H1 (cell line): ENCODE measurements at regions not wholly inside any gene's neighbourhood (a gene's known extent, or its start where the extent isn't known, plus 50 kb on each side); places are given as distances from the start of the nearest gene placed in this dataset.

Experiments
- CTCF ChIA-PET: fragments of 300-600 bp; sonication (Branson Sonifier 250); formaldehyde crosslinking; loops from one replicate; lab custom pipeline; 2021; ENCODE audit not compliant: partially characterized antibody; lab: Charles Lee
- POLR2A ChIA-PET: fragments of 300-600 bp; sonication (Branson Sonifier 250); formaldehyde crosslinking; loops from one replicate; lab custom pipeline; 2021; ENCODE audit warnings: inconsistent platforms; ENCODE audit not compliant: partially characterized antibody; lab: Charles Lee
- DNase-seq, 2 experiments: peaks; one replicate each; pipeline versions ENCODE4 v3.0.0 to v3.0.0-alpha.2; 2010 to 2022; ENCODE audit warnings: low spot score in 2 of 2, low read depth in 1 of 2, mixed read lengths in 1 of 2
- FAIRE-seq: peaks from 2 replicates; lab custom pipeline; 2011; peaks lifted over from hg19 to GRCh38; lab: Jason Lieb, UNC
- H2AFZ ChIP-seq: 2 replicates; pipeline ENCODE4 v1.8.1; 2012; ENCODE audit warnings: low read length, inconsistent platforms
- H2AK5ac ChIP-seq: 2 replicates; pipeline ENCODE4 v1.6.1; 2013; ENCODE audit warnings: low read depth, low read length
- H2BK120ac ChIP-seq: replicated peaks from 2 replicates; pipeline ENCODE3; 2013; ENCODE audit warnings: low read depth, low read length, inconsistent platforms
- H2BK12ac ChIP-seq: 2 replicates; pipeline ENCODE4 v1.6.1; 2013; ENCODE audit warnings: low read depth, low read length
- H2BK15ac ChIP-seq: 2 replicates; pipeline ENCODE4 v1.6.1; 2013; ENCODE audit warnings: low read length
- H2BK20ac ChIP-seq: 2 replicates; pipeline ENCODE4 v1.6.1; 2013; ENCODE audit warnings: low read length
- H2BK5ac ChIP-seq: 2 replicates; pipeline ENCODE4 v1.6.1; 2013; ENCODE audit warnings: low read depth, low read length
- H3K14ac ChIP-seq: 2 replicates; pipeline ENCODE4 v1.6.1; 2013; ENCODE audit warnings: inconsistent platforms; ENCODE audit not compliant: insufficient read length
- H3K18ac ChIP-seq: 2 replicates; pipeline ENCODE4 v1.6.1; 2013; ENCODE audit warnings: low read length; ENCODE audit errors: extremely low read depth
- H3K23ac ChIP-seq: 2 replicates; pipeline ENCODE4 v1.6.1; 2013; ENCODE audit warnings: inconsistent platforms; ENCODE audit not compliant: insufficient read length
- H3K23me2 ChIP-seq: 2 replicates; pipeline ENCODE4 v1.6.1; 2013; ENCODE audit warnings: low read depth, low read length
- H3K27ac ChIP-seq: 2 replicates; pipeline ENCODE4 v1.6.1; 2011; ENCODE audit warnings: low read depth, low read length, inconsistent platforms
- H3K27me3 ChIP-seq, 4 experiments: replicated peaks in 1 of 4; 1 replicate in 1 of 4; 2 replicates in 3 of 4; pipeline versions ENCODE4 v1.6.1 to v1.8.1; 2011 to 2013; ENCODE audit warnings: low read length in 3 of 4, mild to moderate bottlenecking in 3 of 4, inconsistent platforms in 2 of 4, mixed read lengths in 2 of 4, moderate library complexity in 1 of 4; ENCODE audit not compliant: control insufficient read depth in 3 of 4, insufficient read depth in 3 of 4; ENCODE audit errors: extremely low read depth in 1 of 4
- H3K36me3 ChIP-seq, 4 experiments: 2 replicates each; pipeline versions ENCODE4 v1.6.1 to v1.8.1; 2011 to 2013; ENCODE audit warnings: mild to moderate bottlenecking in 4 of 4, low read length in 3 of 4, moderate library complexity in 2 of 4, control low read depth in 1 of 4, inconsistent platforms in 1 of 4; ENCODE audit not compliant: insufficient read depth in 4 of 4, control insufficient read depth in 2 of 4
- H3K4ac ChIP-seq: replicated peaks from 2 replicates; pipeline ENCODE3; 2013; ENCODE audit warnings: low read length, low read depth, mixed read lengths, inconsistent platforms; ENCODE audit not compliant: insufficient read length
- H3K4me1 ChIP-seq, 4 experiments: replicated peaks in 1 of 4; 1 replicate in 1 of 4; 2 replicates in 3 of 4; pipeline versions ENCODE4 v1.6.1 to v1.8.1; 2011 to 2013; ENCODE audit warnings: low read length in 3 of 4, inconsistent platforms in 2 of 4, mixed read lengths in 1 of 4; ENCODE audit not compliant: insufficient read depth in 4 of 4, control insufficient read depth in 3 of 4
- H3K4me2 ChIP-seq, 2 experiments: 2 replicates each; pipeline versions ENCODE4 v1.6.1 to v1.8.1; 2011 to 2013; ENCODE audit warnings: low read depth in 2 of 2, low read length in 2 of 2, control low read depth in 1 of 2, inconsistent platforms in 1 of 2, mild to moderate bottlenecking in 1 of 2; ENCODE audit not compliant: insufficient read depth in 1 of 2
- H3K4me3 ChIP-seq, 4 experiments: fragments of 200-600, 300-600 bp in 1 of 4; sonication (generic), shearing (Covaris generic), sonication (Bioruptor Twin) in 1 of 4; 2 replicates each; pipeline versions ENCODE4 v1.5.1 to v1.8.1; 2011 to 2016; ENCODE audit warnings: low read length in 4 of 4, low read depth in 3 of 4, control low read depth in 2 of 4, inconsistent platforms in 2 of 4, mild to moderate bottlenecking in 2 of 4, mixed read lengths in 1 of 4, moderate library complexity in 1 of 4; ENCODE audit not compliant: insufficient read depth in 2 of 4; ENCODE audit errors: extremely low read depth in 1 of 4
- H3K56ac ChIP-seq: replicated peaks from 2 replicates; pipeline ENCODE3; 2013; ENCODE audit warnings: low read depth, mild to moderate bottlenecking, mixed read lengths, low read length, inconsistent platforms; ENCODE audit not compliant: insufficient read length
- H3K79me1 ChIP-seq: 2 replicates; pipeline ENCODE4 v1.6.1; 2013; ENCODE audit warnings: low read depth, low read length, control low read depth
- H3K79me2 ChIP-seq, 2 experiments: 2 replicates each; pipeline versions ENCODE4 v1.6.1 to v1.8.1; 2012 to 2013; ENCODE audit warnings: low read length in 2 of 2, mild to moderate bottlenecking in 2 of 2, inconsistent platforms in 1 of 2; ENCODE audit not compliant: insufficient read depth in 2 of 2, control insufficient read depth in 1 of 2
- H3K9ac ChIP-seq, 4 experiments: replicated peaks in 1 of 4; 1 replicate in 1 of 4; 2 replicates in 3 of 4; pipeline versions ENCODE4 v1.6.1 to v1.8.1; 2011 to 2013; ENCODE audit warnings: low read depth in 3 of 4, low read length in 3 of 4, control low read depth in 2 of 4, mild to moderate bottlenecking in 2 of 4, moderate library complexity in 2 of 4, inconsistent platforms in 1 of 4; ENCODE audit errors: extremely low read depth in 1 of 4
- H3K9me3 ChIP-seq, 2 experiments: 2 replicates each; pipeline versions ENCODE4 v1.6.1 to v1.8.1; 2012 to 2013; ENCODE audit warnings: mild to moderate bottlenecking in 2 of 2, moderate library complexity in 2 of 2, control low read depth in 1 of 2, inconsistent platforms in 1 of 2, low read depth in 1 of 2, low read length in 1 of 2, mixed read lengths in 1 of 2; ENCODE audit not compliant: insufficient read depth in 2 of 2
- H4K20me1 ChIP-seq, 2 experiments: replicated peaks in 1 of 2; 2 replicates each; pipeline versions ENCODE3 to v1.8.1; 2011 to 2013; ENCODE audit warnings: inconsistent platforms in 2 of 2, low read length in 2 of 2, mild to moderate bottlenecking in 1 of 2; ENCODE audit not compliant: insufficient read depth in 2 of 2, control insufficient read depth in 1 of 2
- H4K5ac ChIP-seq: 2 replicates; pipeline ENCODE4 v1.6.1; 2013; ENCODE audit warnings: low read length, low read depth, mixed read lengths, inconsistent platforms; ENCODE audit not compliant: insufficient read length
- H4K8ac ChIP-seq: 2 replicates; pipeline ENCODE4 v1.8.0; 2013; ENCODE audit warnings: mild to moderate bottlenecking, moderate library complexity, low read length, inconsistent platforms; ENCODE audit not compliant: insufficient read depth; ENCODE audit errors: extremely low read depth
- H4K91ac ChIP-seq: replicated peaks from 2 replicates; pipeline ENCODE3; 2013; ENCODE audit warnings: low read length, mixed read lengths, inconsistent platforms; ENCODE audit not compliant: insufficient read length
- ATF2 ChIP-seq: IDR thresholded peaks from 2 replicates; pipeline ENCODE4 v1.6.1; 2012; ENCODE audit warnings: low read length, inconsistent platforms
- CBX5 ChIP-seq: fragments of 300-800, 300-1000 bp; sonication (generic); IDR thresholded peaks from 2 replicates; pipeline ENCODE4 v1.7.1; 2016; ENCODE audit warnings: antibody characterized with exemption, low read length, low read depth
- CEBPB ChIP-seq: IDR thresholded peaks from 2 replicates; pipeline ENCODE4 v1.6.1; 2012; ENCODE audit warnings: low read depth, low read length
- EZH2 ChIP-seq: fragments of 200-600 bp; sonication (generic); IDR thresholded peaks from 2 replicates; pipeline ENCODE4 v1.7.1; 2012; ENCODE audit warnings: low read depth, mild to moderate bottlenecking, moderate library complexity, low read length, inconsistent platforms; ENCODE audit not compliant: severe bottlenecking
- GTF2F1 ChIP-seq: IDR thresholded peaks from 2 replicates; pipeline ENCODE4 v1.6.1; 2012; ENCODE audit warnings: low read depth, low read length, improper control_type of control experiment, borderline replicate concordance
- KDM1A ChIP-seq: fragments of 200-600, 300-600 bp; sonication (generic); IDR thresholded peaks from 2 replicates; pipeline ENCODE4 v1.7.1; 2016; ENCODE audit warnings: mild to moderate bottlenecking, low read length, borderline replicate concordance
- MAX ChIP-seq: IDR thresholded peaks from 2 replicates; pipeline ENCODE4 v1.6.1; 2012; ENCODE audit warnings: inconsistent platforms
- RAD21 ChIP-seq, 2 experiments: IDR thresholded peaks in 1 of 2; conservative IDR thresholded peaks in 1 of 2; 2 replicates each; pipeline ENCODE4 v1.6.1; 2011; ENCODE audit warnings: low read depth in 2 of 2, low read length in 2 of 2, improper control_type of control experiment in 1 of 2, inconsistent platforms in 1 of 2, mild to moderate bottlenecking in 1 of 2, moderate library complexity in 1 of 2
- RBBP5 ChIP-seq: IDR thresholded peaks from 2 replicates; pipeline ENCODE4 v1.7.1; 2012; ENCODE audit warnings: low read depth, mild to moderate bottlenecking, inconsistent platforms, low read length, moderate library complexity, borderline replicate concordance
- TBP ChIP-seq: IDR thresholded peaks from 2 replicates; pipeline ENCODE4 v1.6.1; 2011; ENCODE audit warnings: low read depth, low read length, improper control_type of control experiment
- WGBS, 2 experiments: shearing (Covaris generic) in 1 of 2; methylation state at CpG; one replicate each; pipeline versions ENCODE4 v1.1.6 to v1.1.7; 2013 to 2015; ENCODE audit warnings: low lambda C conversion rate in 2 of 2, mixed read lengths in 2 of 2, inconsistent platforms in 1 of 2, low coverage in 1 of 2, missing lambda C conversion rate in 1 of 2; ENCODE audit not compliant: insufficient replicate concordance in 2 of 2, insufficient coverage in 1 of 2, insufficient read length in 1 of 2; ENCODE audit errors: extremely low coverage in 1 of 2, missing lambda C conversion rate in 1 of 2; 5-methylcytosine and 5-hydroxymethylcytosine counted together

GRCh38 chr10:86601956-86602602, 52.3 kb upstream of the OPN4 start:
- peaks cover 0 to 2% of the 10 kb centered on the region in 2 experiments; a peak in 1 of 4 replicates for H3K9me3 ChIP-seq
- H2AK5ac ChIP-seq: no peak overlapping the region
- H4K91ac ChIP-seq: no peak overlapping the region
- no peak overlapping the region; the same call in 1 of the 2 replicates for H3K18ac ChIP-seq
- H2BK5ac ChIP-seq: no peak overlapping the region
- H3K4me1 ChIP-seq: peaks cover 5 to 16% (median 8%) of the 10 kb centered on the region in 4 experiments
- ChIA-PET CTCF (interaction anchor here (0.9 to 2.3 kb wide), 5 partner anchors 10 to 240 kb away, joined by 3 to 6 read pairs (median 4); no protein-coding TSS in a partner anchor), POLR2A (interaction anchor here (0.8 to 2.4 kb wide), 2 partner anchors 10 to 29 kb away, joined by 3 to 6 read pairs; no protein-coding TSS in a partner anchor)
- WGBS, 2 experiments: 94% methylated on average over 3 of the region's 3 CpGs; no CpG with 5 or more reads in 1 of the 2 experiments
- H4K8ac ChIP-seq: no peak overlapping the region
- H3K23me2 ChIP-seq: no peaks in the 10 kb centered on the region
- no peak overlapping the region for H3K4me3 ChIP-seq
- no peak overlapping the region; a peak in 1 of 7 replicates for H3K9ac ChIP-seq
- H2AFZ ChIP-seq: no peak overlapping the region
- H4K20me1 ChIP-seq: no peaks in the 10 kb centered on the region
- no peak overlapping the region for H2BK12ac ChIP-seq
- no peak overlapping the region for H3K14ac ChIP-seq
- H2BK120ac ChIP-seq: no peak overlapping the region
- no peaks in the 10 kb centered on the region for H3K79me2 ChIP-seq
- no peak for FAIRE-seq
- H3K56ac ChIP-seq: no peak overlapping the region
- no peaks in the 10 kb centered on the region for H3K36me3 ChIP-seq
- H3K27me3 ChIP-seq: no peaks in the 10 kb centered on the region
- H3K4ac ChIP-seq: no peak overlapping the region
- no peak overlapping the region for H2BK15ac ChIP-seq
- H3K23ac ChIP-seq: no peak overlapping the region
- DNase-seq: peak in 1 of 2 experiments; percentile 35
- H2BK20ac ChIP-seq: no peak overlapping the region
- no peak overlapping the region for H3K27ac ChIP-seq
- H3K4me2 ChIP-seq: no peak overlapping the region
- H4K5ac ChIP-seq: no peak overlapping the region
- no peaks in the 10 kb centered on the region for H3K79me1 ChIP-seq
- TF ChIP-seq KDM1A (no peak), CEBPB (no peak), RAD21 (IDR thresholded peaks at IDR 0.05 in 1 of 2, conservative IDR thresholded peaks at IDR 0.05 in 1 of 2; ENCODE audit: low read depth in 2 of 2, low read length in 2 of 2) (no peak), CBX5 (no peak), TBP (no peak), RBBP5 (no peak), ATF2 (no peak), GTF2F1 (no peak), MAX (no peak), EZH2 (no peak)
